Inflammatory macrophage (primary cell): ENCODE measurements at regions not wholly inside any gene's neighbourhood (a gene's known extent, or its start where the extent isn't known, plus 50 kb on each side); places are given as distances from the start of the nearest gene placed in this dataset.
"Not testable (repeated sequence)": the region's sequence is repeated elsewhere in the genome, so short reads cannot be mapped to it uniquely, and the experiment has no call there.

Experiments
- DNase-seq, 2 donors: peaks; one replicate each; pipeline ENCODE4 v3.0.0-alpha.2; 2020 to 2022

DNA sequence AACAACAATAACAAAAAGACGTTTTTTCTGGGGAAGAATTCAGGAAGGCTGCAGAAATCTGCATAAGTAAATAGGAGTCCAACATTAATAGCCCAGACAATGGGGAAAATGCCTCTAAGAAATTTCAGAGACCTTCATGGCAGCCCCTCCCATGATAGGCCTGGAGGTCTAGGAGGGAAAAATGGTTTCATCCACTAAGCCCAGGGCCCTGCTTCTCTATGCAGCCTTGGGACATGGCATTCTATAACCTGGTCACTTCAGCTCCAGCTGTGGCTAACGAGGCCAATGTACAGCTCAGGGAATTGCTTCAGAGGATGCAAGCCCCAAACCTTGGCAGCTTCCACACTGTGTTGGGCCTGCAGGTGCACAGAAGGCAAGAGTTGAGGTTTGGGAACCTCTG lies 125.6 kb upstream of the GMNC start:
- no peak for DNase-seq

DNA sequence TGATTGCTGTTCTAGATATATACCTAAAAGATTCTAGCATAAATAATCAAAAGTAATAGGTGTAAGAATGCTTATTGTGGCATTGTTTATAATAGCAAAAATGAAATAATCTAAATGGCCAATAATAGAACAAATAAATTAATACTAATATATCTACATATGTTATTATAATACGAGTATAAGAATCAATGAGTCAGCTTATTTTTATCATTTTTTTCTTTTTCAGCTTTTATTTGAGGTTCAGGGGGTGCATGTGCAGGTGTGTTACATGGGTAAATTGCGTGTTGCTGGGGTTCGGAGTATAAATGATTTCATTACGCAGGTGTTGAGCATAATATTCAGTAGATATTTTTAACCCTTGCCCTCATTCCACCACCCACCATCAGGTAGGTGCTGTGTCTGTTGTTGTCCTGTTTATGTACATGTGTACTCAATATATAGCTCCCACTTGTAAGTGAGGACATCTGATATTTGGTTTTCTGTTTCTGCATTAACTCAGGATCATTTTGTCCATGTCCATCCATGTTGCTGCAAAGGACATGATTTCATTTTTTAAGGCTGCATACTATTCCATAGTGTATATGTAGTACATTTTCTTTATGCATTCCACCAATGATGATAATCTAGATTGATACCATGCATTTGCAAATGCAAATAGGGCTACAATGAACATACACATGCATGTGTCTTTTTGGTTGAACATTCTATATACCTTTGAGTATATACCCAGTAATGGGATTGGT lies 122.2 kb upstream of the GMNC start:
- DNase-seq = no peak

GRCh38 chr3:190983875-190984274 lies 121.4 kb upstream of the GMNC start:
- peak in 1 of 2 donors; percentile 3 for DNase-seq

DNA sequence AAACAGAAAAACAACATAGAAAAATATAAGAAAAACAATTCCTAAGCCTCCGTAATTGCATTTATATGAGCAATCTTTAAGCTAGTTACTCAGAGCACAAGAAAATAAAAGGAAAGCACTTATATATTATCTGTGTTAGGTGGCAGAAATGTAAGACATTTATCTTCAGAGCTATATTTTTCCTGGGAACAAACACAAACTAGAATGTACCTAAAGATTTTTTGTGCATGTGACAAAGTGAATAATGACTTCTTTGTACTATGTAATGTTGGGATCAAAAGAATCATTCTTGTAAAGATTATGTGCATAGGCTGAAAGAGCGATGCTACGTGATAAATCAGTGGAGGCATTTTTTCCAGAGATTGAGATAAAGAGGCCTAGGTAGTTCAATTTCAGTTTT lies 111.3 kb upstream of the GMNC start:
- DNase-seq = no peak

GRCh38 chr3:190972840-190973270 lies 110.4 kb upstream of the GMNC start:
- DNase-seq = no peak

- DNase-seq = no peak
Observed at GRCh38 chr3:190972196-190972595, 109.7 kb upstream of the GMNC start.

GRCh38 chr3:190970560-190970959 lies 108.1 kb upstream of the GMNC start:
- no peak for DNase-seq

- DNase-seq = no peak
Observed at GRCh38 chr3:190968616-190969015, 106.1 kb upstream of the GMNC start.

- not testable (repeated sequence) for DNase-seq
Observed at GRCh38 chr3:190964931-190965330, 102.4 kb upstream of the GMNC start.

DNA sequence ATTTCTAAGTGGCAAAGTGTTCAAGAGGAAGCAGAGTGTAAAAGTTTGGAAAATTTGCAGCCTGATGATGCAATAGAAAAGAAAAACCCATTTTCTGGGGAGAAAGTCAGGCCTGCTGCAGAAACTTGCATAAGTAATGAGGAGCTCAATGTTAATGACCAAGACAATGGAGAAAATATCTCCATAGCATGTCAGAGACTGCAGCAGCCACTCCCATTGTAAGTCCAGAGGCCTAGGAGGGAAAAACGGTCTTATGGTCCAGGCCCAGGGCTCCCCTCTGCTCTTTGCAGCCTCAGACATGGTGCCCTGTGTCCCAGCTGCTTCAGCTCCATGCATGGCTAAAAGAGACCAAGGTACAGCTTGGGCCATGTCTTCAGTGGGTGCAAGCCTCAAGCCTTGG lies 96.6 kb upstream of the GMNC start:
- DNase-seq = no peak

- no peak for DNase-seq
Observed at GRCh38 chr3:190941694-190942260, 79.3 kb upstream of the GMNC start.

- DNase-seq = not testable (repeated sequence)
Observed at GRCh38 chr3:190934616-190935015, 72.1 kb upstream of the GMNC start.

DNA sequence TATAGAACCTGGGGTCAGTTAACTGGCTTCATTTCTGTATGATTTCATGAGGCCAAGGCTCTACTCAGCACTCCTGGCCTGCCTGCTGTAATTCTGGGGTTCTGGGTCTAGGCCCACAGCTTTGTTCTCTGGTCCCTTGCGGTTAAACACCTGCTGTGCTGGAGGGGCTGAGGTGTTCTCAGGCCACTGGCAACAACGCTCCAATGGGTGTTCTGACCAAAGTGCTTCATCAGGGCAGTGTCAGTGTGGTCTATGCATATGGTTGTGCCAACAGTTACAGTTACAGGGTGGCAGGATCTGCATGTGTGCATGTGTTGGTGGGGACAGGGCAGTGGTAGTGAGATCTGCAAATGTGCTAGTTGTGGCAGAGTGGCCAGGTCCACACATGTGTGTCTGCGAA lies 64.1 kb upstream of the GMNC start:
- DNase-seq = no peak

DNA sequence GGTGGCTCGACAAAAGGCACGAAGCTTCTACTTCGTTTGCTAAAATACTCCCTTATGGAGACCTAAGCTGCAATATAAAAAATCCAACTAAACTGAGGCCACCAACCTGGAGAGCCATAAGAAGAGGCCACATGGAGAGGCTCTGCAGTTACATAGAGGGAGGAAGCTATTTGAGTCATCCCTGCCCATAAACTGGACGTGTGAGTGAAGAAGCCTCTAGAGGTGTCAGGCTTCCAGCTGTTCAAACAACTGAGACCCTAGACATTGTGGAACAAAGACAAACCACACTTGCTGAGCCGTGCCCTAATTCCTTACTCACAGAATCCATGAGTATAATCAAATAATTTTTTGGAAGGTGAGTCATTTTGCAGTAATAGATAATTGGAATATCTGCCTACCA lies 50.2 kb upstream of the GMNC start:
- DNase-seq = no peak
